ENCODE measurements at regions not wholly inside any gene's neighbourhood (a gene's known extent, or its start where the extent isn't known, plus 50 kb on each side); places are given as distances from the start of the nearest gene placed in this dataset.

DNA sequence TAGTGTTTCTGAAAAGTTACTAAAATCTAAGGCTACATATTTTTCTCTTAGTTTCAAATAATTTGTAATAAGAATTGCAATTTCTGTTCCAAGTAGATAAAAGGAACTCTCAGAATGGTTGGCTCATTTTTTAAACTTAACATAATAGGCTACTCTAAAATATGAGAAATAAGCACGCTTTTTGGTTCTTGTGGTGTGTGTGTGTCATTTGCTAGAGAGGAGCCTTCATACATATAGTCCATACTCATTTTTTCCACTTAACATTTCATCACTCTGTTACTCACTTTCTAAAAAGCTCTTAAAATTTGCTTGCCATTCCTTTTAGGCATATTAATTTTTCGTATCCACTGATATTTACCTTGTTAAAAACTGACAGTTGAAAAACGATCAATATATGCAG is 74.0 kb upstream of the VWDE start:
- TF ChIP-seq POLR2A (IDR thresholded peaks at IDR 0.05) (no peak), POLR2AphosphoS5 (IDR thresholded peaks at IDR 0.05) (no peak)
- TF ChIP-seq, protein P1, sequence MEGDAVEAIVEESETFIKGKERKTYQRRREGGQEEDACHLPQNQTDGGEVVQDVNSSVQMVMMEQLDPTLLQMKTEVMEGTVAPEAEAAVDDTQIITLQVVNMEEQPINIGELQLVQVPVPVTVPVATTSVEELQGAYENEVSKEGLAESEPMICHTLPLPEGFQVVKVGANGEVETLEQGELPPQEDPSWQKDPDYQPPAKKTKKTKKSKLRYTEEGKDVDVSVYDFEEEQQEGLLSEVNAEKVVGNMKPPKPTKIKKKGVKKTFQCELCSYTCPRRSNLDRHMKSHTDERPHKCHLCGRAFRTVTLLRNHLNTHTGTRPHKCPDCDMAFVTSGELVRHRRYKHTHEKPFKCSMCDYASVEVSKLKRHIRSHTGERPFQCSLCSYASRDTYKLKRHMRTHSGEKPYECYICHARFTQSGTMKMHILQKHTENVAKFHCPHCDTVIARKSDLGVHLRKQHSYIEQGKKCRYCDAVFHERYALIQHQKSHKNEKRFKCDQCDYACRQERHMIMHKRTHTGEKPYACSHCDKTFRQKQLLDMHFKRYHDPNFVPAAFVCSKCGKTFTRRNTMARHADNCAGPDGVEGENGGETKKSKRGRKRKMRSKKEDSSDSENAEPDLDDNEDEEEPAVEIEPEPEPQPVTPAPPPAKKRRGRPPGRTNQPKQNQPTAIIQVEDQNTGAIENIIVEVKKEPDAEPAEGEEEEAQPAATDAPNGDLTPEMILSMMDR (IDR thresholded peaks at IDR 0.05) = no peak
